ENCODE measurements at regions not wholly inside any gene's neighbourhood (a gene's known extent, or its start where the extent isn't known, plus 50 kb on each side); places are given as distances from the start of the nearest gene placed in this dataset.

- DNase-seq, result no peak
- no peaks in the 10 kb centered on the region for H3K27me3 ChIP-seq (replicated peaks; ENCODE audit: insufficient read depth, low read length)
- H3K79me2 ChIP-seq (ENCODE audit: low read length), result no peaks in the 10 kb centered on the region
- H3K27ac ChIP-seq (ENCODE audit: low read length), result no peak overlapping the region
- H3F3A ChIP-seq (ENCODE audit: insufficient read depth, low read length), result no peaks in the 10 kb centered on the region
- no peak overlapping the region for H2AFZ ChIP-seq (ENCODE audit: low read length)
- no peaks in the 10 kb centered on the region for H3K36me3 ChIP-seq (replicated peaks; ENCODE audit: insufficient read depth, low read length)
- no peaks in the 10 kb centered on the region for H4K20me1 ChIP-seq (ENCODE audit: insufficient read depth, low read length)
- no peaks in the 10 kb centered on the region for H3K4me1 ChIP-seq (ENCODE audit: low read length)
- TF ChIP-seq EZH2 (optimal IDR thresholded peaks at IDR 0.05; ENCODE audit: low read depth, low read length), result no peak
- no peak for TF ChIP-seq EZH2phosphoT487 (IDR thresholded peaks at IDR 0.05; ENCODE audit: low read length)
- no peak for TF ChIP-seq CTCF (IDR thresholded peaks at IDR 0.05; ENCODE audit: low read length)
- no peak overlapping the region for H3K4me3 ChIP-seq (ENCODE audit: low read length)
- no peak overlapping the region for H3K9ac ChIP-seq (ENCODE audit: low read length)
- no peaks in the 10 kb centered on the region for H3K9me2 ChIP-seq (replicated peaks; ENCODE audit: insufficient read depth, low read length)
- no peak overlapping the region for H3K4me2 ChIP-seq (ENCODE audit: low read depth, low read length)
- no peaks in the 10 kb centered on the region for H3K9me3 ChIP-seq (replicated peaks; ENCODE audit: insufficient read depth, low read length)
Measured at GRCh38 chr1:228913626-228914414, 178.5 kb downstream of the RHOU start.

- H3K9me2 ChIP-seq (replicated peaks; ENCODE audit: insufficient read depth, low read length), result no peaks in the 10 kb centered on the region
- H2AFZ ChIP-seq (ENCODE audit: low read length), result no peak overlapping the region
- no peaks in the 10 kb centered on the region for H3K36me3 ChIP-seq (replicated peaks; ENCODE audit: insufficient read depth, low read length)
- H3K79me2 ChIP-seq (ENCODE audit: low read length), result no peaks in the 10 kb centered on the region
- H3K4me1 ChIP-seq (ENCODE audit: low read length), result no peaks in the 10 kb centered on the region
- H3K4me3 ChIP-seq (ENCODE audit: low read length), result no peak overlapping the region
- H3K4me2 ChIP-seq (ENCODE audit: low read depth, low read length), result no peak overlapping the region
- H3K9ac ChIP-seq (ENCODE audit: low read length), result no peak overlapping the region
- no peaks in the 10 kb centered on the region for H3K27me3 ChIP-seq (replicated peaks; ENCODE audit: insufficient read depth, low read length)
- no peak for DNase-seq
- H3F3A ChIP-seq (ENCODE audit: insufficient read depth, low read length), result no peaks in the 10 kb centered on the region
- TF ChIP-seq EZH2phosphoT487 (IDR thresholded peaks at IDR 0.05; ENCODE audit: low read length), result no peak
- no peak for TF ChIP-seq CTCF (IDR thresholded peaks at IDR 0.05; ENCODE audit: low read length)
- TF ChIP-seq EZH2 (optimal IDR thresholded peaks at IDR 0.05; ENCODE audit: low read depth, low read length), result no peak
- H3K27ac ChIP-seq (ENCODE audit: low read length), result no peak overlapping the region
- H4K20me1 ChIP-seq (ENCODE audit: insufficient read depth, low read length), result no peaks in the 10 kb centered on the region
- H3K9me3 ChIP-seq (replicated peaks; ENCODE audit: insufficient read depth, low read length), result no peaks in the 10 kb centered on the region
Measured at GRCh38 chr1:228914700-228915099, 179.4 kb downstream of the RHOU start.

GRCh38 chr1:228917342-228917741, 182.1 kb downstream of the RHOU start:
- no peak for TF ChIP-seq EZH2 (optimal IDR thresholded peaks at IDR 0.05; ENCODE audit: low read depth, low read length)
- TF ChIP-seq EZH2phosphoT487 (IDR thresholded peaks at IDR 0.05; ENCODE audit: low read length), result no peak
- TF ChIP-seq CTCF (IDR thresholded peaks at IDR 0.05; ENCODE audit: low read length), result no peak
- no peak overlapping the region for H3K4me2 ChIP-seq (ENCODE audit: low read depth, low read length)
- DNase-seq, result no peak
- H3K9ac ChIP-seq (ENCODE audit: low read length), result no peak overlapping the region
- no peaks in the 10 kb centered on the region for H3F3A ChIP-seq (ENCODE audit: insufficient read depth, low read length)
- no peak overlapping the region for H3K4me3 ChIP-seq (ENCODE audit: low read length)
- H3K79me2 ChIP-seq (ENCODE audit: low read length), result no peaks in the 10 kb centered on the region
- no peaks in the 10 kb centered on the region for H3K27me3 ChIP-seq (replicated peaks; ENCODE audit: insufficient read depth, low read length)
- H3K27ac ChIP-seq (ENCODE audit: low read length), result no peak overlapping the region
- no peaks in the 10 kb centered on the region for H3K36me3 ChIP-seq (replicated peaks; ENCODE audit: insufficient read depth, low read length)
- H2AFZ ChIP-seq (ENCODE audit: low read length), result no peak overlapping the region
- H3K9me3 ChIP-seq (replicated peaks; ENCODE audit: insufficient read depth, low read length), result no peaks in the 10 kb centered on the region
- no peaks in the 10 kb centered on the region for H3K4me1 ChIP-seq (ENCODE audit: low read length)
- no peaks in the 10 kb centered on the region for H3K9me2 ChIP-seq (replicated peaks; ENCODE audit: insufficient read depth, low read length)
- H4K20me1 ChIP-seq (ENCODE audit: insufficient read depth, low read length), result no peaks in the 10 kb centered on the region
